ENCODE measurements at regions not wholly inside any gene's neighbourhood (a gene's known extent, or its start where the extent isn't known, plus 50 kb on each side); places are given as distances from the start of the nearest gene placed in this dataset.

- TF ChIP-seq CTCF (conservative IDR thresholded peaks at IDR 0.05; ENCODE audit: low read length), result no peak
- no peak for TF ChIP-seq EZH2phosphoT487 (IDR thresholded peaks at IDR 0.05; ENCODE audit: borderline replicate concordance)
Measured at GRCh38 chr3:56886314-56886713, 84.6 kb upstream of the ARHGEF3 start.
